ENCODE measurements at regions not wholly inside any gene's neighbourhood (a gene's known extent, or its start where the extent isn't known, plus 50 kb on each side); places are given as distances from the start of the nearest gene placed in this dataset.

GRCh38 chr2:145593991-145594614 lies 1074.2 kb upstream of the ZEB2 start:
- no peak for DNase-seq

- no peak for DNase-seq
These were observed 1073.4 kb upstream of the ZEB2 start for GRCh38 chr2:145593280-145593679.

GRCh38 chr2:145592361-145592760 lies 1072.4 kb upstream of the ZEB2 start:
- DNase-seq, result no peak

- no peak for DNase-seq
These were observed 1071.3 kb upstream of the ZEB2 start for GRCh38 chr2:145591109-145591809.

- no peak for DNase-seq
These were observed 1068.0 kb upstream of the ZEB2 start for GRCh38 chr2:145587922-145588321.

GRCh38 chr2:145584353-145584752 lies 1064.4 kb upstream of the ZEB2 start:
- no peak for DNase-seq

GRCh38 chr2:145573608-145574007 lies 1053.7 kb upstream of the ZEB2 start:
- DNase-seq, result no peak

- DNase-seq, result no peak
These were observed 1052.3 kb upstream of the ZEB2 start for GRCh38 chr2:145572238-145572637.

- DNase-seq, result no peak
These were observed 1049.2 kb upstream of the ZEB2 start for GRCh38 chr2:145569108-145569507.

GRCh38 chr2:145563741-145564615 lies 1044.1 kb upstream of the ZEB2 start:
- DNase-seq, result no peak

GRCh38 chr2:145561152-145561551 lies 1041.2 kb upstream of the ZEB2 start:
- no peak for DNase-seq

GRCh38 chr2:145558617-145559350 lies 1038.9 kb upstream of the ZEB2 start:
- no peak for DNase-seq

GRCh38 chr2:145555360-145555759 lies 1035.4 kb upstream of the ZEB2 start:
- DNase-seq, result no peak

GRCh38 chr2:145551686-145552085 lies 1031.8 kb upstream of the ZEB2 start:
- no peak for DNase-seq

- DNase-seq, result no peak
These were observed 1028.6 kb upstream of the ZEB2 start for GRCh38 chr2:145548479-145548878.

- DNase-seq, result no peak
These were observed 1027.7 kb upstream of the ZEB2 start for GRCh38 chr2:145547620-145548019.

- DNase-seq, result no peak
These were observed 1026.2 kb upstream of the ZEB2 start for GRCh38 chr2:145546091-145546490.

GRCh38 chr2:145543856-145544255 lies 1023.9 kb upstream of the ZEB2 start:
- DNase-seq, result no peak

GRCh38 chr2:145543155-145543554 lies 1023.2 kb upstream of the ZEB2 start:
- no peak for DNase-seq

- no peak for DNase-seq
These were observed 1021.1 kb upstream of the ZEB2 start for GRCh38 chr2:145541028-145541427.

- DNase-seq, result no peak
These were observed 1018.9 kb upstream of the ZEB2 start for GRCh38 chr2:145538661-145539350.

GRCh38 chr2:145530653-145531052 lies 1010.7 kb upstream of the ZEB2 start:
- no peak for DNase-seq
